WTC11 (cell line): ENCODE measurements at regions not wholly inside any gene's neighbourhood (a gene's known extent, or its start where the extent isn't known, plus 50 kb on each side); places are given as distances from the start of the nearest gene placed in this dataset.

Experiments
- CBFB ChIP-seq: sonication (generic); formaldehyde crosslinking; IDR thresholded peaks from 2 replicates; pipeline ENCODE4 v1.8.1; 2022; ENCODE audit warnings: mild to moderate bottlenecking, low read depth, missing genetic modification reagents
- ETV6 ChIP-seq: sonication (generic); formaldehyde crosslinking; IDR thresholded peaks from 2 replicates; pipeline ENCODE4 v1.8.1; 2022; ENCODE audit warnings: mild to moderate bottlenecking, missing genetic modification reagents
- JUN ChIP-seq: sonication (generic); formaldehyde crosslinking; IDR thresholded peaks from 2 replicates; pipeline ENCODE4 v1.8.0; 2023; ENCODE audit warnings: mild to moderate bottlenecking, missing genetic modification reagents
- RELA ChIP-seq: sonication (generic); formaldehyde crosslinking; IDR thresholded peaks from 2 replicates; pipeline ENCODE4 v1.8.1; 2022; ENCODE audit warnings: missing genetic modification reagents, mild to moderate bottlenecking, borderline replicate concordance
- ZNF219 ChIP-seq: sonication (generic); formaldehyde crosslinking; IDR thresholded peaks from 2 replicates; pipeline ENCODE4 v1.8.0; 2023; ENCODE audit warnings: missing genetic modification reagents, mild to moderate bottlenecking, borderline replicate concordance
- TF ChIP-seq, protein P1 (sequence below): sonication (generic); formaldehyde crosslinking; IDR thresholded peaks from 2 replicates; pipeline ENCODE4 v1.8.1; 2022; ENCODE audit warnings: mild to moderate bottlenecking, missing genetic modification reagents, moderate library complexity, borderline replicate concordance
- TF ChIP-seq, protein P2 (sequence below): fragments of 200-600 bp; IDR thresholded peaks from 2 replicates; pipeline ENCODE4 v1.8.0; 2022; ENCODE audit warnings: antibody characterized with exemption
- TF ChIP-seq, protein P3 (sequence below): sonication (generic); formaldehyde crosslinking; IDR thresholded peaks from 2 replicates; pipeline ENCODE4 v1.8.0; 2022; ENCODE audit warnings: mild to moderate bottlenecking, missing genetic modification reagents
- TF ChIP-seq, protein P4 (sequence below): sonication (generic); formaldehyde crosslinking; IDR thresholded peaks from 2 replicates; pipeline ENCODE4 v1.8.1; 2022; ENCODE audit warnings: low read depth, mild to moderate bottlenecking, moderate library complexity, missing genetic modification reagents, borderline replicate concordance

DNA sequence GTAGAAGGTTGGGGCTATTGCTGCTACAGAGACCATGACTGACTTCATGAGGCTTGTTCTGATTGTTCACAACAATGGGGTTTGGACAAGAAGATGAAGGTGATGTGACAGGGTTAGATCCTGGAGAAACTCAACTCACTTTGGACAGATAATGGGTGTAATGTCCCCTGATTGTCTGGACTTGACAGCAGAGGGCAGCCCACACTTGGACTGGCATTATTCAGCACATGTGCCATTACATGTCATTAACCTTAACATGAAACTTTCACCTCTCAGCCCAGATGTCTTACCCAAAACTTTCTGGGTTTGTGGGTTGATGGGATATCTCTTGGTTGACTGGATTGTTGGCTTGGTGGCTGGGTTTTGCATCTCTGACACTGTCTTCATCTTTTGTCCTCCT, 101.5 kb downstream of the MXRA5 start:
- TF ChIP-seq RELA (CRISPR knock-in tag), result no peak
- TF ChIP-seq, protein P1, sequence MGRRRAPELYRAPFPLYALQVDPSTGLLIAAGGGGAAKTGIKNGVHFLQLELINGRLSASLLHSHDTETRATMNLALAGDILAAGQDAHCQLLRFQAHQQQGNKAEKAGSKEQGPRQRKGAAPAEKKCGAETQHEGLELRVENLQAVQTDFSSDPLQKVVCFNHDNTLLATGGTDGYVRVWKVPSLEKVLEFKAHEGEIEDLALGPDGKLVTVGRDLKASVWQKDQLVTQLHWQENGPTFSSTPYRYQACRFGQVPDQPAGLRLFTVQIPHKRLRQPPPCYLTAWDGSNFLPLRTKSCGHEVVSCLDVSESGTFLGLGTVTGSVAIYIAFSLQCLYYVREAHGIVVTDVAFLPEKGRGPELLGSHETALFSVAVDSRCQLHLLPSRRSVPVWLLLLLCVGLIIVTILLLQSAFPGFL (CRISPR knock-in tag), result no peak
- TF ChIP-seq JUN (CRISPR knock-in tag), result no peak
- no peak for TF ChIP-seq ETV6
- TF ChIP-seq, protein P2, sequence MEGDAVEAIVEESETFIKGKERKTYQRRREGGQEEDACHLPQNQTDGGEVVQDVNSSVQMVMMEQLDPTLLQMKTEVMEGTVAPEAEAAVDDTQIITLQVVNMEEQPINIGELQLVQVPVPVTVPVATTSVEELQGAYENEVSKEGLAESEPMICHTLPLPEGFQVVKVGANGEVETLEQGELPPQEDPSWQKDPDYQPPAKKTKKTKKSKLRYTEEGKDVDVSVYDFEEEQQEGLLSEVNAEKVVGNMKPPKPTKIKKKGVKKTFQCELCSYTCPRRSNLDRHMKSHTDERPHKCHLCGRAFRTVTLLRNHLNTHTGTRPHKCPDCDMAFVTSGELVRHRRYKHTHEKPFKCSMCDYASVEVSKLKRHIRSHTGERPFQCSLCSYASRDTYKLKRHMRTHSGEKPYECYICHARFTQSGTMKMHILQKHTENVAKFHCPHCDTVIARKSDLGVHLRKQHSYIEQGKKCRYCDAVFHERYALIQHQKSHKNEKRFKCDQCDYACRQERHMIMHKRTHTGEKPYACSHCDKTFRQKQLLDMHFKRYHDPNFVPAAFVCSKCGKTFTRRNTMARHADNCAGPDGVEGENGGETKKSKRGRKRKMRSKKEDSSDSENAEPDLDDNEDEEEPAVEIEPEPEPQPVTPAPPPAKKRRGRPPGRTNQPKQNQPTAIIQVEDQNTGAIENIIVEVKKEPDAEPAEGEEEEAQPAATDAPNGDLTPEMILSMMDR, result no peak
- TF ChIP-seq, protein P3, sequence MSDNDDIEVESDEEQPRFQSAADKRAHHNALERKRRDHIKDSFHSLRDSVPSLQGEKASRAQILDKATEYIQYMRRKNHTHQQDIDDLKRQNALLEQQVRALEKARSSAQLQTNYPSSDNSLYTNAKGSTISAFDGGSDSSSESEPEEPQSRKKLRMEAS, result no peak
- no peak for TF ChIP-seq ZNF219 (CRISPR knock-in tag)
- no peak for TF ChIP-seq CBFB (CRISPR knock-in tag)
- TF ChIP-seq, protein P4, sequence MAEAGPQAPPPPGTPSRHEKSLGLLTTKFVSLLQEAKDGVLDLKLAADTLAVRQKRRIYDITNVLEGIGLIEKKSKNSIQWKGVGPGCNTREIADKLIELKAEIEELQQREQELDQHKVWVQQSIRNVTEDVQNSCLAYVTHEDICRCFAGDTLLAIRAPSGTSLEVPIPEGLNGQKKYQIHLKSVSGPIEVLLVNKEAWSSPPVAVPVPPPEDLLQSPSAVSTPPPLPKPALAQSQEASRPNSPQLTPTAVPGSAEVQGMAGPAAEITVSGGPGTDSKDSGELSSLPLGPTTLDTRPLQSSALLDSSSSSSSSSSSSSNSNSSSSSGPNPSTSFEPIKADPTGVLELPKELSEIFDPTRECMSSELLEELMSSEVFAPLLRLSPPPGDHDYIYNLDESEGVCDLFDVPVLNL (CRISPR knock-in tag), result no peak
